Lung (tissue), 11 donors: ENCODE measurements at regions not wholly inside any gene's neighbourhood (a gene's known extent, or its start where the extent isn't known, plus 50 kb on each side); places are given as distances from the start of the nearest gene placed in this dataset.

Experiments used
- ATAC-seq: fragments of 200-7000 bp; cut with Tn5 transposase; one replicate; pipeline ENCODE4 v1.9.1; 2020; ENCODE audit warnings: moderate number of reproducible peaks; ENCODE audit not compliant: insufficient read depth, low FRiP score
- DNase-seq, 3 donors: peaks; one replicate each; pipeline ENCODE4 v3.0.0-alpha.2; 2013 to 2017
- H3K27ac ChIP-seq, 2 donors: one replicate each; pipeline ENCODE4 v1.5.1; 2013; ENCODE audit warnings: mild to moderate bottlenecking in 2 of 2, moderate library complexity in 2 of 2, control low read depth in 1 of 2, inconsistent platforms in 1 of 2, low read depth in 1 of 2, low read length in 1 of 2
- H3K27me3 ChIP-seq, 3 donors: one replicate each; pipeline ENCODE4 v1.5.1; 2013; ENCODE audit warnings: low read length in 2 of 3; ENCODE audit not compliant: control insufficient read depth in 3 of 3, insufficient read depth in 3 of 3
- H3K36me3 ChIP-seq, 4 donors: one replicate each; pipeline ENCODE4 v1.5.1; 2013; ENCODE audit warnings: low read length in 4 of 4, mild to moderate bottlenecking in 1 of 4, moderate library complexity in 1 of 4; ENCODE audit not compliant: control insufficient read depth in 4 of 4, insufficient read depth in 4 of 4
- H3K4me1 ChIP-seq, 5 donors: one replicate each; pipeline ENCODE4 v1.5.1; 2013; ENCODE audit warnings: low read length in 5 of 5, mild to moderate bottlenecking in 2 of 5, moderate library complexity in 1 of 5; ENCODE audit not compliant: control insufficient read depth in 5 of 5, insufficient read depth in 5 of 5
- H3K4me3 ChIP-seq: one replicate; pipeline ENCODE4 v1.5.1; 2013; ENCODE audit warnings: mild to moderate bottlenecking, control low read depth, moderate library complexity
- H3K9ac ChIP-seq, 2 donors: one replicate each; pipeline ENCODE4 v1.5.1; 2013; ENCODE audit warnings: low read length in 2 of 2, control low read depth in 1 of 2; ENCODE audit not compliant: insufficient read depth in 1 of 2
- H3K9me3 ChIP-seq, 4 donors: one replicate each; pipeline ENCODE4 v1.5.1; 2013; ENCODE audit warnings: low read length in 3 of 4, mild to moderate bottlenecking in 1 of 4, moderate library complexity in 1 of 4; ENCODE audit not compliant: control insufficient read depth in 4 of 4, insufficient read depth in 3 of 4
- WGBS, 2 donors: extraction: QIAGEN DNeasy Blood & Tissue Kit; methylation state at CpG; one replicate each; pipeline ENCODE4 v1.1.7; 2013; 5-methylcytosine and 5-hydroxymethylcytosine counted together
- TF ChIP-seq, protein P1 (sequence below): IDR thresholded peaks from 2 replicates; pipeline ENCODE4 v1.5.1; 2012; ENCODE audit warnings: mild to moderate bottlenecking; ENCODE audit errors: control extremely low read depth, extremely low read depth
- donor health status: control.
- donor health status: control.
- donor health status: Bipolar disorder and iron deficiency.
- donor health status: healthy.
- donor health status: DM: yes; HTN: yes; CAD: no.

DNA sequence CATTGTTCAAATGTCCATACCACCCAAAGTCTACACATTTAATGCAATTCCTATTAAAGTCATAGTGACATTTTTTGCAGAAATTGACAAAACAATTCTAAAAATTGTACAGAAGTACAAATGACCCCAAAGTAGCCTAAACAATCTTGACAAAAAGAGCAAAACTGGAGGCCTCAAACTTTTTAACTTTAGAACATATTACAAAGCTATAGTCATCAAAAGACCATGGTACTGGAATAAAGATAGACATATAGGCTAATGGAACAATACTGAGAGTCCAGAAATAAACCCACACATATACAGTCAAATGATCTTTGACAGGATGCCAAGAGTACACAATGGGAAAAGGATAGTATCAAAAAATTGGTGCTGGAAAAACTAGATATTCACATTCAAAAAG is 213.2 kb upstream of the SAMSN1 start:
- no peak for ATAC-seq

DNA sequence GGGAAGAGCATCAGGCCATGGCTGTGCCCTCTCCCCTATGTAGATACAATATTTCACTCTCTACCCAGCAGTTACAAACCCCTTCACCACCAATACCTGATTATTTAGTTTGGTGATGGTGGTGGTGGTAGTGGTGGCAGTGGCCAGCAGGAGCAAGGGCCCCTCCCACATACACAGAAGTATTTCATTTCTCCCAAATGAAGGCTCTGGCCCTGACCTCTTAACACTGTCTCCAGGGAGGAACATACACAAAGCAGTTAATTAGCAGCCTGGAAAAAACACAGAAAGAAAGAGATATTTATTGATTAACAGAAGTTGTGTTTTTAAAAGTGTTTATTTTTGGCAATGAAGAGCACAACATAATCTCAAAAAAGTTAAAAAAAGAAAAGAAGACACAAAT is 212.7 kb upstream of the SAMSN1 start:
- TF ChIP-seq, protein P1, sequence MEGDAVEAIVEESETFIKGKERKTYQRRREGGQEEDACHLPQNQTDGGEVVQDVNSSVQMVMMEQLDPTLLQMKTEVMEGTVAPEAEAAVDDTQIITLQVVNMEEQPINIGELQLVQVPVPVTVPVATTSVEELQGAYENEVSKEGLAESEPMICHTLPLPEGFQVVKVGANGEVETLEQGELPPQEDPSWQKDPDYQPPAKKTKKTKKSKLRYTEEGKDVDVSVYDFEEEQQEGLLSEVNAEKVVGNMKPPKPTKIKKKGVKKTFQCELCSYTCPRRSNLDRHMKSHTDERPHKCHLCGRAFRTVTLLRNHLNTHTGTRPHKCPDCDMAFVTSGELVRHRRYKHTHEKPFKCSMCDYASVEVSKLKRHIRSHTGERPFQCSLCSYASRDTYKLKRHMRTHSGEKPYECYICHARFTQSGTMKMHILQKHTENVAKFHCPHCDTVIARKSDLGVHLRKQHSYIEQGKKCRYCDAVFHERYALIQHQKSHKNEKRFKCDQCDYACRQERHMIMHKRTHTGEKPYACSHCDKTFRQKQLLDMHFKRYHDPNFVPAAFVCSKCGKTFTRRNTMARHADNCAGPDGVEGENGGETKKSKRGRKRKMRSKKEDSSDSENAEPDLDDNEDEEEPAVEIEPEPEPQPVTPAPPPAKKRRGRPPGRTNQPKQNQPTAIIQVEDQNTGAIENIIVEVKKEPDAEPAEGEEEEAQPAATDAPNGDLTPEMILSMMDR: no peak

More for the DNA sequence above, 213.2 kb upstream of the SAMSN1 start:
- Histone ChIP-seq H3K27ac (no peak overlapping the region), H3K4me1 (no peaks in the 10 kb centered on the region), H3K36me3 (no peaks in the 10 kb centered on the region), H3K27me3 (no peaks in the 10 kb centered on the region), H3K9me3 (no peaks in the 10 kb centered on the region), H3K4me3 (no peak overlapping the region), H3K9ac (no peak overlapping the region)
- TF ChIP-seq, protein P1: no peak
- no peak for DNase-seq

DNA sequence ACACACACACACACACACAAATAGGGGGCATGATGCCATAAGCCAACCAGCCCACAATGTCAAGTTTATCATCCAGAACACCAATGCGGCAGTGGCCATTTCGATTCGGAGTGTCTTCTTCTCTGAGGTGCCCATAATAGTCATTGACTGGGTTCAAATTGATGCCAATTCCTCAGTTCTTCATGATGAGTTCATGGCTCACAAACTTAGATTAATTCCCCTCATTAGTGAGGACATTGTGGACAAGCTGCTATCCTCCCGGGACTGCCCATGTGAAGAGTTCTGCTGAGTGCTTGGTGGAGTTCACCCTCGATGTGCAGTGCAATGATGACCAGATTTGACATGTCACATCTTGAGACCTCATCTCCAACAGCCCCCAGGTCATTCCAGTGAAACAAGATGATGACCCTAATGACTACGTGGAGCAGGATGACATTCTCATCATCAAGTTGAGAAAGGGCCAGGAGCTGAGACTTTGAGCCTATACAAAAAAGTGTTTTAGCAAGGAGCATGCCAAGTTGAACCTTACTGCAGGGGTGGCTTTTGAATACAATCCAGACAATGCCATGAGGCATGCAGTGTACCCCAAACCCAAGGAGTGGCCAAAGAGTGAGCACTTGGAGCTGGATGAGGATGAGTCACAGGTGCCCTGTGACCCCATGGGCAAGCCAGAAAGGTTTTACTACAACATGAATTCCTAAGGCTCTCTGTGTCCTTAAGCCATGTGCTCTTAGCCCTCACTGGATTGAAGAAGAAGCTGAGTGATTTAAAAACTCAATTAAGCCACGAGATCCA is 211.6 kb upstream of the SAMSN1 start:
- no peak for ATAC-seq

More for the DNA sequence above, 212.7 kb upstream of the SAMSN1 start:
- DNase-seq: no peak
- Histone ChIP-seq H3K27me3 (no peaks in the 10 kb centered on the region), H3K4me3 (no peak overlapping the region), H3K4me1 (no peaks in the 10 kb centered on the region), H3K9ac (no peak overlapping the region), H3K9me3 (no peaks in the 10 kb centered on the region), H3K36me3 (no peaks in the 10 kb centered on the region), H3K27ac (no peak overlapping the region)
- no peak for ATAC-seq

More for the DNA sequence above, 211.6 kb upstream of the SAMSN1 start:
- H3K9ac ChIP-seq: no peak overlapping the region
- no peaks in the 10 kb centered on the region for H3K4me1 ChIP-seq
- 91 to 93% methylated on average over 7 of the region's 7 CpGs for WGBS, 2 donors
- no peak for DNase-seq
- no peaks in the 10 kb centered on the region for H3K9me3 ChIP-seq
- no peaks in the 10 kb centered on the region for H3K36me3 ChIP-seq
- H3K27ac ChIP-seq: no peak overlapping the region
- no peak overlapping the region for H3K4me3 ChIP-seq
- TF ChIP-seq, protein P1: no peak
- H3K27me3 ChIP-seq: no peaks in the 10 kb centered on the region
